ENCODE measurements at regions not wholly inside any gene's neighbourhood (a gene's known extent, or its start where the extent isn't known, plus 50 kb on each side); places are given as distances from the start of the nearest gene placed in this dataset.

- no peak overlapping the region for H3K4me3 ChIP-seq
- no peaks in the 10 kb centered on the region for H3K36me3 ChIP-seq
- TF ChIP-seq CTCF (IDR thresholded peaks at IDR 0.05): no peak
- no peaks in the 10 kb centered on the region for H3K27me3 ChIP-seq (replicated peaks; ENCODE audit: insufficient read depth)
- no peaks in the 10 kb centered on the region for H3K4me1 ChIP-seq (ENCODE audit: control insufficient read depth in 1 of 2, low read depth in 2 of 2)
- DNase-seq (ENCODE audit: low spot score) (no peak), ATAC-seq (ENCODE audit: insufficient number of reproducible peaks, low FRiP score, low read depth) (no peak)
- H3K9me3 ChIP-seq: no peaks in the 10 kb centered on the region
- no peak overlapping the region for H3K27ac ChIP-seq
These were observed 346.2 kb upstream of the PDGFD start for GRCh38 chr11:104510169-104510568.

- Histone ChIP-seq H3K36me3 (no peaks in the 10 kb centered on the region), H3K4me3 (no peak overlapping the region), H3K27me3 (replicated peaks; ENCODE audit: insufficient read depth) (no peaks in the 10 kb centered on the region), H3K27ac (no peak overlapping the region), H3K4me1 (ENCODE audit: control insufficient read depth in 1 of 2, low read depth in 2 of 2) (no peaks in the 10 kb centered on the region), H3K9me3 (peaks cover 14% of the 10 kb centered on the region)
- ATAC-seq (ENCODE audit: insufficient number of reproducible peaks, low FRiP score, low read depth): no peak
- DNase-seq (ENCODE audit: low spot score): no peak
- TF ChIP-seq CTCF (IDR thresholded peaks at IDR 0.05): no peak
These were observed 326.2 kb upstream of the PDGFD start for GRCh38 chr11:104490182-104490581.

GRCh38 chr11:104488561-104488960, 324.6 kb upstream of the PDGFD start:
- no peak for ATAC-seq (ENCODE audit: insufficient number of reproducible peaks, low FRiP score, low read depth)
- peaks cover 14% of the 10 kb centered on the region for H3K9me3 ChIP-seq
- DNase-seq (ENCODE audit: low spot score): no peak

GRCh38 chr11:104487046-104487806, 323.3 kb upstream of the PDGFD start:
- Histone ChIP-seq H3K27ac (no peak overlapping the region), H3K4me3 (no peak overlapping the region), H3K36me3 (no peaks in the 10 kb centered on the region), H3K9me3 (peaks cover 17% of the 10 kb centered on the region), H3K4me1 (ENCODE audit: control insufficient read depth in 1 of 2, low read depth in 2 of 2) (no peaks in the 10 kb centered on the region), H3K27me3 (replicated peaks; ENCODE audit: insufficient read depth) (no peaks in the 10 kb centered on the region)
- no peak for TF ChIP-seq CTCF (IDR thresholded peaks at IDR 0.05)
- ATAC-seq (ENCODE audit: insufficient number of reproducible peaks, low FRiP score, low read depth) (no peak), DNase-seq (ENCODE audit: low spot score) (no peak)

More at GRCh38 chr11:104488561-104488960, 324.6 kb upstream of the PDGFD start:
- H3K36me3 ChIP-seq: no peaks in the 10 kb centered on the region
- H3K27me3 ChIP-seq (replicated peaks; ENCODE audit: insufficient read depth): no peaks in the 10 kb centered on the region
- H3K4me1 ChIP-seq (ENCODE audit: control insufficient read depth in 1 of 2, low read depth in 2 of 2): no peaks in the 10 kb centered on the region
- no peak for TF ChIP-seq CTCF (IDR thresholded peaks at IDR 0.05)
- H3K4me3 ChIP-seq: no peak overlapping the region
- H3K27ac ChIP-seq: no peak overlapping the region

GRCh38 chr11:104484804-104485554, 321.0 kb upstream of the PDGFD start:
- ATAC-seq (ENCODE audit: insufficient number of reproducible peaks, low FRiP score, low read depth) (no peak), DNase-seq (ENCODE audit: low spot score) (no peak)
- Histone ChIP-seq H3K36me3 (no peaks in the 10 kb centered on the region), H3K4me1 (ENCODE audit: control insufficient read depth in 1 of 2, low read depth in 2 of 2) (no peaks in the 10 kb centered on the region), H3K9me3 (peaks cover 3% of the 10 kb centered on the region), H3K4me3 (no peak overlapping the region), H3K27ac (no peak overlapping the region), H3K27me3 (replicated peaks; ENCODE audit: insufficient read depth) (no peaks in the 10 kb centered on the region)
- no peak for TF ChIP-seq CTCF (IDR thresholded peaks at IDR 0.05)
